HepG2 (cell line): ENCODE measurements at regions not wholly inside any gene's neighbourhood (a gene's known extent, or its start where the extent isn't known, plus 50 kb on each side); places are given as distances from the start of the nearest gene placed in this dataset.

Experiments used
- ATAC-seq: fragments of 200-7000 bp; cut with Tn5 transposase; 3 replicates; pipeline ENCODE4 v1.9.1; 2020; ENCODE audit warnings: mild to moderate bottlenecking, moderate library complexity
- BruUV-seq: library from RNA; stranded (reverse); fragments of 400-500 nt; replicated peaks from 2 replicates; lab custom pipeline; 2021; lab: Mats Ljungman, UMichigan
- CTCF ChIA-PET: fragments of 300-600 bp; formaldehyde crosslinking; extraction: SDS; loops from one replicate; lab custom pipeline; 2021; ENCODE audit warnings: low total read pairs, inconsistent platforms, low intra/inter-chr PET ratio; lab: Yijun Ruan, JAX
- POLR2A ChIA-PET: fragments of 350-600 bp; sonication (Branson Sonifier 250); formaldehyde crosslinking; loops from one replicate; lab custom pipeline; 2020; ENCODE audit warnings: antibody characterized with exemption, inconsistent platforms; lab: Yijun Ruan, JAX
- DNase-seq: peaks from one replicate; pipeline ENCODE4 v3.0.0-alpha.2; 2015; ENCODE audit warnings: low spot score
- FAIRE-seq: peaks from 3 replicates; lab custom pipeline; 2011; peaks lifted over from hg19 to GRCh38; lab: Jason Lieb, UNC
- H2AFZ ChIP-seq: one replicate; pipeline ENCODE4 v1.6.1; 2011; ENCODE audit warnings: low read length, inconsistent platforms
- H3K27ac ChIP-seq: fragments of 300-600 bp; 3 replicates; pipeline ENCODE4 v1.8.0; 2011; ENCODE audit warnings: mixed run types, mild to moderate bottlenecking, mixed read lengths, low read length, inconsistent platforms; ENCODE audit not compliant: insufficient read depth; ENCODE audit errors: extremely low read length
- H3K27me3 ChIP-seq, 2 experiments: fragments of 200-600 bp in 1 of 2; 2 replicates in 1 of 2; 3 replicates in 1 of 2; pipeline versions ENCODE4 v1.6.0 to v1.8.0; 2011; ENCODE audit warnings: low read length in 2 of 2, mild to moderate bottlenecking in 2 of 2, moderate library complexity in 2 of 2, inconsistent platforms in 1 of 2; ENCODE audit not compliant: insufficient read depth in 2 of 2, control insufficient read depth in 1 of 2
- H3K36me3 ChIP-seq, 2 experiments: fragments of 200-600 bp in 1 of 2; replicated peaks in 1 of 2; 2 replicates in 1 of 2; 3 replicates in 1 of 2; pipeline versions ENCODE4 v1.5.1 to v1.8.0; 2011; ENCODE audit warnings: low read length in 2 of 2, inconsistent platforms in 1 of 2; ENCODE audit not compliant: insufficient read depth in 2 of 2, control insufficient read depth in 1 of 2
- H3K4me1 ChIP-seq: 2 replicates; pipeline ENCODE4 v1.5.1; 2012; ENCODE audit warnings: low read length, inconsistent platforms; ENCODE audit not compliant: insufficient read depth
- H3K4me2 ChIP-seq: 2 replicates; pipeline ENCODE4 v1.6.0; 2011; ENCODE audit warnings: low read depth, low read length, inconsistent platforms
- H3K4me3 ChIP-seq, 3 experiments: fragments of 200-600 bp in 1 of 3; sonication (generic), shearing (Covaris generic) in 1 of 3; replicated peaks in 1 of 3; 2 replicates each; pipeline ENCODE4 v1.5.1; 2011 to 2016; ENCODE audit warnings: low read length in 3 of 3, inconsistent platforms in 2 of 3, low read depth in 2 of 3, mild to moderate bottlenecking in 2 of 3, control low read depth in 1 of 3, mixed read lengths in 1 of 3; ENCODE audit not compliant: insufficient read depth in 1 of 3
- H3K79me2 ChIP-seq: one replicate; pipeline ENCODE4 v1.6.1; 2011; ENCODE audit warnings: low read length, inconsistent platforms; ENCODE audit not compliant: insufficient read depth
- H3K9ac ChIP-seq: 2 replicates; pipeline ENCODE4 v1.6.0; 2011; ENCODE audit warnings: mild to moderate bottlenecking, low read depth, low read length, inconsistent platforms; ENCODE audit not compliant: insufficient read depth
- H3K9me3 ChIP-seq: 2 replicates; pipeline ENCODE4 v1.5.1; 2012; ENCODE audit warnings: mild to moderate bottlenecking, low read length
- H4K20me1 ChIP-seq: 2 replicates; pipeline ENCODE4 v1.6.0; 2011; ENCODE audit warnings: inconsistent platforms, mild to moderate bottlenecking, low read length, moderate library complexity; ENCODE audit not compliant: insufficient read depth
- CBFB ChIP-seq: sonication (generic); formaldehyde crosslinking; IDR thresholded peaks from 2 replicates; pipeline ENCODE4 v1.4.0; 2020; ENCODE audit warnings: missing genetic modification reagents
- HIC2 ChIP-seq: sonication (generic); formaldehyde crosslinking; IDR thresholded peaks from 2 replicates; pipeline ENCODE4 v1.9.0; 2022; ENCODE audit warnings: low read depth, missing genetic modification reagents
- HNF4G ChIP-seq, 2 experiments: sonication (generic) in 1 of 2; formaldehyde crosslinking in 1 of 2; IDR thresholded peaks; 2 replicates each; pipeline versions ENCODE4 v1.4.0 to v1.6.1; 2011 to 2020; ENCODE audit warnings: borderline replicate concordance in 2 of 2, low read depth in 2 of 2, mild to moderate bottlenecking in 2 of 2, low read length in 1 of 2, missing genetic modification reagents in 1 of 2, moderate library complexity in 1 of 2
- HNRNPH1 ChIP-seq: fragments of 200-400 bp; formaldehyde crosslinking; optimal IDR thresholded peaks from 2 replicates; pipeline ENCODE3; 2017; ENCODE audit warnings: mild to moderate bottlenecking, low read depth, low read length
- IRX3 ChIP-seq: sonication (generic); formaldehyde crosslinking; IDR thresholded peaks from 2 replicates; pipeline ENCODE4 v1.8.1; 2023; ENCODE audit warnings: mild to moderate bottlenecking, low read depth, missing genetic modification reagents, borderline replicate concordance
- NCOA5 ChIP-seq: sonication (generic); formaldehyde crosslinking; IDR thresholded peaks from 2 replicates; pipeline ENCODE4 v1.4.0; 2020; ENCODE audit warnings: missing genetic modification reagents
- PAXIP1 ChIP-seq: sonication (generic); formaldehyde crosslinking; conservative IDR thresholded peaks from 2 replicates; pipeline ENCODE4 v1.4.0; 2020; ENCODE audit warnings: mild to moderate bottlenecking, missing genetic modification reagents, moderate library complexity
- PLRG1 ChIP-seq: fragments of 450-650 bp; conservative IDR thresholded peaks from 2 replicates; pipeline ENCODE4 v1.6.1; 2016
- RBM22 ChIP-seq: fragments of 200-400 bp; formaldehyde crosslinking; optimal IDR thresholded peaks from 2 replicates; pipeline ENCODE3; 2017; ENCODE audit warnings: mild to moderate bottlenecking, low read length, moderate library complexity
- SCMH1 ChIP-seq: sonication (generic); formaldehyde crosslinking; IDR thresholded peaks from 2 replicates; pipeline ENCODE4 v1.9.0; 2021; ENCODE audit warnings: missing genetic modification reagents, mild to moderate bottlenecking, borderline replicate concordance
- SOX6 ChIP-seq, 2 experiments: fragments of 450-650 bp in 1 of 2; sonication (generic) in 1 of 2; formaldehyde crosslinking in 1 of 2; IDR thresholded peaks; 2 replicates each; pipeline versions ENCODE4 v1.4.0 to v1.6.1; 2017 to 2020; ENCODE audit warnings: antibody characterized with exemption in 1 of 2, mild to moderate bottlenecking in 1 of 2, missing genetic modification reagents in 1 of 2
- ZSCAN29 ChIP-seq: sonication (generic); formaldehyde crosslinking; conservative IDR thresholded peaks from 2 replicates; pipeline ENCODE4 v1.4.0; 2020; ENCODE audit warnings: mild to moderate bottlenecking, missing genetic modification reagents
- WGBS: methylation state at CpG from one replicate; pipeline ENCODE4 v1.1.6; 2017; ENCODE audit warnings: low lambda C conversion rate; 5-methylcytosine and 5-hydroxymethylcytosine counted together
- in situ Hi-C: cut with HindIII; loops from 2 replicates; pipeline ENCODE4 v1.10.0; 2017; ENCODE audit warnings: low pct_unique_long_range_greater_than_20kb; ENCODE audit not compliant: extremely low pct_ligation_motif_present
- intact Hi-C: fragments of 100-400 bp; cut with micrococcal nuclease; formaldehyde crosslinking; loops from one replicate; pipeline ENCODE4 v1.10.0; 2022; ENCODE audit not compliant: unreplicated experiment
- TF ChIP-seq, protein P1 (sequence below): sonication (generic); formaldehyde crosslinking; IDR thresholded peaks from 2 replicates; pipeline ENCODE4 v1.5.0; 2020; ENCODE audit warnings: mild to moderate bottlenecking, missing genetic modification reagents
- TF ChIP-seq, protein P2 (sequence below): sonication (generic); formaldehyde crosslinking; IDR thresholded peaks from 2 replicates; pipeline ENCODE4 v1.8.0; 2022; ENCODE audit warnings: missing genetic modification reagents, low read depth, mild to moderate bottlenecking, borderline replicate concordance
- TF ChIP-seq, protein P3 (sequence below): sonication (generic); formaldehyde crosslinking; IDR thresholded peaks from 2 replicates; pipeline ENCODE4 v1.8.1; 2023; ENCODE audit warnings: mild to moderate bottlenecking, missing genetic modification reagents

DNA sequence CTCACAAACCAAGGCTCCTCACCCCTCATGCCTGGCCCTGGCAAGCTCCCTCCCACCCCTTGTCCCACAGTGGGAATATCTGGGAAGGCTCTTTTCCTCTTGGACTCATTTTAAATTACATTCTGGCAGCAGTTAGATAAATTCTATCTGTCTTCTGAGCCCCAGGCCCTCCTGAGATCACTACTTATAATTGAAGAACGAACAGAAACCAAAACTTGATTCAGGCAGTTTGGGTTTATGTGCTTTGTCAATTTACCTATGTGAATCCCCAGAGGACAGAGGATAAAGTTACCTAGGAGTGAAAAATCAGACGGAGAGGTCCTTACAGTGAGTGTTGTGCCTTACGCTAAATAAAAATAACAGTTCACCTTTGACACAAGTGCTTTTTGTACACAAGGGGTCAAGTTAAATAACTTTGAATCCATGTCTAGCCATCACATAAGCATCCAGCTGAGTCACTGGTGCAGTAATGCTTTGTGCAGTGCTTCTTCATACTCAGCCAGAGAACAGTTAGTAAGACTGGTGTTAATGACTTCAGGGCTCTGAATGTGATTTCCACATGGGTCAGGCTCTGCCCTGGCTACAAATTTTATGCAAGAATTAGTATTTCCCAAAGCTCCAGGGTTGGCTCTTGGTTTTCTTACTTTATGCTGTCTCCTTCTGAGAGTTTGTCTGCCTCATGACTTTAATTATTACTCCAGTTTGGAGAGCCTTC lies 329.3 kb downstream of the INSIG2 start:
- no peak for DNase-seq
- H3K4me1 ChIP-seq = no peaks in the 10 kb centered on the region
- no peak overlapping the region for H3K4me3 ChIP-seq
- no peak overlapping the region for H3K4me2 ChIP-seq
- TF ChIP-seq HNRNPH1 = no peak
- TF ChIP-seq HIC2 = no peak
- TF ChIP-seq HNF4G (IDR thresholded peaks at IDR 0.05; ENCODE audit: borderline replicate concordance, low read depth, low read length) = no peak
- TF ChIP-seq HNF4G (CRISPR knock-in tag; IDR thresholded peaks at IDR 0.05; ENCODE audit: borderline replicate concordance, low read depth) = no peak
- TF ChIP-seq CBFB (CRISPR knock-in tag) = no peak
- no peak for TF ChIP-seq IRX3
- TF ChIP-seq SCMH1 (CRISPR knock-in tag) = no peak
- TF ChIP-seq, protein P1, sequence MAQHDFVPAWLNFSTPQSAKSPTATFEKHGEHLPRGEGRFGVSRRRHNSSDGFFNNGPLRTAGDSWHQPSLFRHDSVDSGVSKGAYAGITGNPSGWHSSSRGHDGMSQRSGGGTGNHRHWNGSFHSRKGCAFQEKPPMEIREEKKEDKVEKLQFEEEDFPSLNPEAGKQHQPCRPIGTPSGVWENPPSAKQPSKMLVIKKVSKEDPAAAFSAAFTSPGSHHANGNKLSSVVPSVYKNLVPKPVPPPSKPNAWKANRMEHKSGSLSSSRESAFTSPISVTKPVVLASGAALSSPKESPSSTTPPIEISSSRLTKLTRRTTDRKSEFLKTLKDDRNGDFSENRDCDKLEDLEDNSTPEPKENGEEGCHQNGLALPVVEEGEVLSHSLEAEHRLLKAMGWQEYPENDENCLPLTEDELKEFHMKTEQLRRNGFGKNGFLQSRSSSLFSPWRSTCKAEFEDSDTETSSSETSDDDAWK = no peak
- TF ChIP-seq, protein P2, sequence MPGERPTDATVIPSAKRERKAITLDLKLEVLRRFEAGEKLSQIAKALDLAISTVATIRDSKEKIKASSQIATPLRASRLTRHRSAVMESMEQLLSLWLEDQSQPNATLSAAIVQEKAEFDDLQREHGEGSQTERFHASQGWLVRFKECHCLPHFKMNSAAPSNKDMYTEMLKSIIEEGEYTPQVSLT (CRISPR knock-in tag) = no peak
- no peak for TF ChIP-seq NCOA5 (CRISPR knock-in tag)
- no peak for TF ChIP-seq ZSCAN29
- no peak for TF ChIP-seq SOX6 (IDR thresholded peaks at IDR 0.05)
- TF ChIP-seq SOX6 (CRISPR knock-in tag; IDR thresholded peaks at IDR 0.05) = no peak
- no peak for TF ChIP-seq RBM22
- TF ChIP-seq, protein P3, sequence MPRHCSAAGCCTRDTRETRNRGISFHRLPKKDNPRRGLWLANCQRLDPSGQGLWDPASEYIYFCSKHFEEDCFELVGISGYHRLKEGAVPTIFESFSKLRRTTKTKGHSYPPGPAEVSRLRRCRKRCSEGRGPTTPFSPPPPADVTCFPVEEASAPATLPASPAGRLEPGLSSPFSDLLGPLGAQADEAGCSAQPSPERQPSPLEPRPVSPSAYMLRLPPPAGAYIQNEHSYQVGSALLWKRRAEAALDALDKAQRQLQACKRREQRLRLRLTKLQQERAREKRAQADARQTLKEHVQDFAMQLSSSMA (CRISPR knock-in tag) = no peak
- TF ChIP-seq PLRG1 = no peak
- no peak for TF ChIP-seq PAXIP1 (CRISPR knock-in tag)
- TF ChIP-seq, all 625 proteins: peak for 0
- ChIA-PET CTCF (no interaction called here), POLR2A (no interaction called here)
- H2AFZ ChIP-seq = no peak overlapping the region
- 20% methylated on average over 3 of the region's 3 CpGs for WGBS
- H3K79me2 ChIP-seq = no peaks in the 10 kb centered on the region
- no peaks in the 10 kb centered on the region for H3K9me3 ChIP-seq
- no peak for FAIRE-seq
- no peak for ATAC-seq
- no peaks in the 10 kb centered on the region for H4K20me1 ChIP-seq
- BruUV-seq = no TSS peak
- no peaks in the 10 kb centered on the region for H3K27me3 ChIP-seq
- H3K36me3 ChIP-seq = no peaks in the 10 kb centered on the region
- in situ Hi-C loops (no loop called here), intact Hi-C loops (no loop called here)
- H3K9ac ChIP-seq = no peak overlapping the region
- no peak overlapping the region for H3K27ac ChIP-seq
